T1000 (cell line): ENCODE measurements at regions not wholly inside any gene's neighbourhood (a gene's known extent, or its start where the extent isn't known, plus 50 kb on each side); places are given as distances from the start of the nearest gene placed in this dataset.
A peak's percentile ranks its signal among the peaks of the same experiment; 100 is the strongest.

Experiments used
- DNase-seq: peaks from one replicate; lab custom pipeline; 2025; ENCODE audit warnings: mixed read lengths; lab: John Stamatoyannopoulos, UW

DNA sequence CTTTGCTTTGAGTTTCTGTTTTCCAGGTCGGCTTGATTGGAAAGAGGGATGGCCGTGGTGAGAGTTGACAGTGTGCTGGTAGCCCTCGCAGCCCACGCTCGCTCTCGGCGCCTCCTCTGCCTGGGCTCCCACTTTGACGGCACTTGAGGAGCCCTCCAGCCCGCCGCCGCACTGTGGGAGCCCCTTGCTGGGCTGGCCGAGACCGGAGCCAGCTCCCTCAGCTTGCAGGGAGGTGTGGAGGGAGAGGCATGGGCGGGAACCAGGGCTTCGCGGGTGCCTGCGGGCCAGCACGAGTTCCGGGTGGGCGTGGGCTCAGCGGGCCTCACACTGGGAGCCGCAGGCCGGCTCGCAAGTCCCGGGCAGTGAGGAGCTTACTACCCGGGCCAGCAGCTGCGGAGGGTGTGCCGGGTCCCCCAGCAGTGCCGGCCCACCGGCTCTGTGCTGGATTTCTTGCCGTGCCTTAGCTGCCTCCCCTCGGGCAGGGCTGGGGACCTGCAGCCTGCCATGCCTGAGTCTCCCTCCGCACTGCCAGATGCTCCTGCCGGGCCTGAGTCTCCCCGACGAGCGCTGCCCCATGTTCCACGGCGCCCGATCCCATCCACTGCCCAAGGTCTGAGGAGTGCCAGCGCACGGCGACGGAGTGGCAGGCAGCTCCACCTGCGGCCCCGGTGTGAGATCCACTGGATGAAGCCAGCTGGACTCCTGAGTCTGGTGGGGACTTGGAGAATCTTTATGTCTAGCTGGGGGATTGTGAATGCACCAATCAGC, 166.4 kb upstream of the FAT1 start:
- no peak for DNase-seq

DNA sequence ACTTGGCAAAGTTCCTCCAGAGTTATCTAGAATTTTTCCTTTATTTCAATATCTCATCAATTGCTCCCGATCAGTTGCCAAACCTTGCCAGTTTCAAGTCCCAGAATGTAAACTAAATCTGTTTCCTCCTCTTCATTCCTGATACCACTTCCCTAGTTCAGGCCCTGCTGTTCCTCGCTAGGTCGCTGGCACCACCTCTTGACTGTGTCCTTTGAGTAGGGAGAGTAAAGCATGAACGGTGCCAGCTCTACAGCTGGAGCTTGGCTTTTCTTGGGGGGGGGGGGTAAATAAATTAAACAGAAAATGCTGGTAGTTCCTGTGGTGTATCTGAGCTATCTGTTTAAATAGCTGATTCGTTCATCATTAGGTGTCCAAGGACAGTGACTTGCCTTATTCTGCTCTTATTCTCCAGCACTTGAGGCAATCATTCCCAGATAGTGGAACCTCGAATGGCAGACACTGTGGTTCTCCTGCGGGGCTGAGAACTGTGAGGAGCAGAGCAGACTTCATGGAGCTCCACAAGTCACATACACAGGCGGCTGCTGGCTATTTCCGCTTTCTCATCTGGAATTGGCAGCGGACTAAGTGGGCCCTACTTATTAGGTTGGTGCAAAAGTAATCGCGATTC, 168.3 kb upstream of the FAT1 start:
- DNase-seq: no peak

DNA sequence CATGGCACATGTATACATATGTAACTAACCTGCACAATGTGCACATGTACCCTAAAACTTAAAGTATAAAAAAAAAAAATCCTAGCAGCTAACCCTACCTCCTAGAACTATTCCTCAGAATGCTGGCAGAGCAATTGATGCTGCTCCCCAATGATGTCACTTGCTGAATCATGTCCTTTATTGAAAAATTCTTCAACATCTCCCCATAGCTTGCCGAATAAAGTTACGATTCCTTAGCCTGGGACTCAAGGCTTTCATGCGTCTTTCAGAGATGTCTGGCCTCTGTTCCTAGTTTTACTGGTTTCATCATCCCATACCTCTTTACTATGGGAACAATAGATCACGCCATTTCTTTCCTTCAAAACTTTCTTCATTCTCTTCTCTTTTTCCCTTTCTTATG, 174.7 kb upstream of the FAT1 start:
- DNase-seq: no peak

DNA sequence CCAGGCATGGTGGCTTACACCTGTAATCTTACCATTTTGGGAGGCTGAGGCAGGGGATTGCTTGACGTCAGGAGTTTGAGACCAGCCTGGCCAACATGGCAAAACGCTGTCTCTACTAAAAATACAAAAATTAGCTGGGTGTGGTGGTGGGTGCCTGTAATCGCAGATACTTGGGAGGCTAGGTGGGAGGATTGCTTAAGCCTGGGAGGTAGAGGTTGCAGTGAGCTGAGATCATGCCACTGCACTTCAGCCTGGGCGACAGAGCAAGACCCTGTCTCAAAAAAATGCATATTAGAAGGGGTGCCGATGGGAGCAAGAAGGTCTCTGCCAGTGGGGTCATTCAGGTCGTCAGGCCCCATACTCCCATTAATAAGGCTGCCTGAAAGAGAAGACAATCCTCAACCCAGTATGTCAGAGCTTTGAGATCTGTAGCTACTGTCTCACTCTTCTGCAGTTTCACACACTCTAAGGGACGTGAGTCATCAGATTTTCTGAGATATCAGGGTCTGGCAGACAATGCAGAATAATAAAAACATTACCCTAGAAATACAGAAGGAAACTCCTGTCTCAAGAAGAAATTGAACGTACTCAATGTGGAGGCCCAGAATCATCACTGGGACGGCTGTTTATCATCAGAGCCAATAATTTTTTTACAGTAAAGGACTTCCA, 176.7 kb upstream of the FAT1 start:
- DNase-seq: no peak

DNA sequence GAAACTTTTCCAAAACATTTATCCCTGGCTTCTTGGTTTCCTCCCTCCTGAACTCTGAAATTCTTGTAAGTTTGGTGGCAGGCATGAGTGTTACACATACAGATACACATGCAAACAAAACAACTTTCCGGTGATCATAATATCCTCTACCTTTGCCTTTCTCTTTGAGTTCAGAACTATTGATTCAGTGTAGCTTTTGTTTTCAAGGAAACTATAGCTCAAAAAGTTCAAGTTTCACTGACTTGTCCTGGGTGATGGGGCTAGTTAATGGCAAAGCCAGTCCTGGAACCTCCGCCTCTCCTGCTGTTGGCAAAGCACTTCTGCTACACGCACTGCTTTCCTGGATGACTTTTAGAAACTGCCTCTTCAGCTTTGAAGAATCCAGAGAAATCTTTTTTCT, 177.3 kb upstream of the FAT1 start:
- no peak for DNase-seq

DNA sequence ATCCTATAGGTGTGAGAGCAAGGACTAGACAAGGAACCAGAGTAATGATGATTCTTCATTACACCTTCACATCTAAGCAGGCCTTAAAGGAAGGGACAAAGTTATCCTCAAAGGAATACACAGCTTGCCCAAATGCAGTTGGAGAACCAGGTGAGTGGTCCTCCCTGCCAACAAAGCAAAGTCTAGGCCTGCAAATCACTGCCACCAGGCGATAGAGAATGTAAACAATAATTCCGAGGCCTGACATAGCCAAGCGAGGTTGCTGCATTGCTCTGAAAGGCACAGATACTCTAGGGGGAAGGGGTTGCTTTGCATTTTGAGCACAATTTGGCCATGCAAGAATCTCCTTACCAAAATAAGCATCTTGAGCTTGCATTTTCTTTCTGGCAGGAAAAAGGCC, 178.2 kb upstream of the FAT1 start:
- DNase-seq: no peak

DNA sequence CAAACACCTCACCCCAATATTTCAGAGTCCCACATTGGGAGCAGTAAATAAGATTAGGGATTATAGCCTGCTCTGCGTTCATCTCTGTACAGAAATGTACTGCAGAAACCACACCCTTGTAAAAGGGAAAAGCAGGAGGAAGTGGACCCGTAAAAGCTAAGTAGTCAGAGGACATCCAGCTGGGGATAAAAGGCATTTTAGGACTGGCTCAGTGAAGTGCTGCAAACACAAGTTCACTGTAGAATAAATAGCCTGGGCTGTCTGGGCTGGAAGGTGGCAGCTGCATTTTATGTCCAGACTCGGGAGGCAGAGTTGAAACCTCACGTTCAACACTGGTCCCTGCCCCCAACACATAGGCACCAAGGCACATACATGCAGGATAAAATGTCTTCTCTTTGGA, 178.7 kb upstream of the FAT1 start:
- DNase-seq: no peak

DNA sequence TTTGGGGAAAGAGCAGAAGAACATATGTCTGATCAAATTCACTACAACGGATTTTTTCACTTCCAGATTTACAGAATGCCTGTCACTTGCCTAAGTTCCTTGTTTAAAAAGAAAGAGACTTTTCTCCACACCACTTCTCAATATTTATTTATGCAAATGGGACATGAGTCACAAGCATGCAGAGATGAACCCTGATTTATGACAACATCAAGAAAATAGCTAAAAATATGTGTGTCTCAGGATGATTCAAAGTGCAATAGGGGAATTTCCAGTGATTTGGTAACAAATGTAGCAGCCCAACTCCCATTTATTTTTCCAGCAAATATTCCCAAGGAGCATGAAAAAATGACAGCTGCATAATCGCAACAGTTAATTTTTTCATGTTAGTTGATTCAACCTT, 180.4 kb upstream of the FAT1 start:
- no peak for DNase-seq

DNA sequence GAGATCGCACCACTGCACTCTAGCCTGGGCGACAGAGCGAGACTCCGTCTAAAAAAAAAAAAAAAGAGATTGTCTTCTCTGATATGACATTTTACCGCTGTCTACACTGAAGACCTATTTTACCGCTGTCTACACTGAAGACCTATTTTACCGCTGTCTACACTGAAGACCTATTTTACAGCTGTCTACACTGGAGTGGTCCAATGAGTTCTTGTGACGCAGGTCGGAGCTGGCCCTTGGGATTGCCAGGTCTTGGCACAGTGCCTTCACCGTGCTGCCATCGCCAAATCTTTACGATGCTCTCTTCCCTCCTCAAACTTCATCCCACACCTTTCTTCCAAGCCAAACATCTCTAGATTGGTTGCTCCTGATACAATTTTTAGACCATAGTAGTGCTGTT, 183.1 kb upstream of the FAT1 start:
- no peak for DNase-seq

DNA sequence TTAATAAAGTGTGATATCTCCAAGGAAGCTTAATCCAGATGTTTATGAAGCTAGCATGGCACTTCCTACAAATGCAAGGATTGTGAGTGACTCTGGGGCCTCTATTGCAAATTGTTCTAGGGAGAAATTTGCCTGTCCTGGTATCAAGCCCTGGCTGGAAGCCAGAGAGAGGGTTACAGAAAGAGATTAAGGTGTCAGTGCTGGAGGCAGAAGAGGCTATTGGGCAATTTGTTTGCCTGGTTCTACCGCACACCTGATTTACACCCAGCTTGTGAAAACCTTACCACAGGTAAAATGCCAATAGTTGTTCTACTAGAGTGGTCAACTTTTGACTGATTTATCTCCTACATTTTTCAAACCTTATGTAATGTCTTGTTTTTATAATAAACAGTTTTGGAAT, 186.7 kb upstream of the FAT1 start:
- no peak for DNase-seq

DNA sequence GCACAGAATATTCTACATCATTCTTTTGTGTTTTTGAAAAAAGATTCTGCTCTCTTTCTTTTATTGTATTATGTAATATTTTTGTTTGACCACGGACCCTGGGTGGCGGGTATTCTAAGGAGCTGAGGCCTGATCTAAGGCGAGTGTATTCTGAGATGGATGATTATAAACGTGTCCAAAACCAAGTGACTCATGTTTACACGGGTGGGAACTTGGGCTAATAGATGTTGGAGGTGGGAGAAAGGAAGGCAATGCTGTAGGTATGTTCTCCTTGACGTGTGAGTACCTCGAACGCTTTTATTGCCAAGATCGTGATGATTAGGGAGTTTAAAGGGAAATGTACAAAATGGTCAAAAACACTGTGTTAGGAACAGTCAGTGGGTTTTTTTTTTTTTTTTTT, 188.9 kb upstream of the FAT1 start:
- DNase-seq: no peak

DNA sequence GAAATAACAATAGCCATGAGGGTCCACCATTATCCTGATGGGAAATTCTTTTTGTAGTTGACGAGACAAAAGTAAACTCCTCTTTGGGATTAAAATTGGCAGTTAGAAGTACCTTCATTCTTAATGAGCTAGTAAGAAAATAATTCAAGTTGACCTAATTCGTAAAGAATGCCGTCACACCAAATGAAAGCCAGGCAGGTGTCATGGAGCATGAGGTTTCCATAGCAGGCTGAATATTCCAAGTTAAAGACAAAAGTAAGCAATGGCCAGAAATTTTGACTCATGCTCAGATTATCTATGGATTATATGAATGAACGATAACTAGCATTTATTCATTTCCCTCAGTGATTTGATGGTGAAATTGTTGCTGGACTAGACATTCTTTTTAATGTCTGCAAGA, 192.2 kb upstream of the FAT1 start:
- DNase-seq: no peak

DNA sequence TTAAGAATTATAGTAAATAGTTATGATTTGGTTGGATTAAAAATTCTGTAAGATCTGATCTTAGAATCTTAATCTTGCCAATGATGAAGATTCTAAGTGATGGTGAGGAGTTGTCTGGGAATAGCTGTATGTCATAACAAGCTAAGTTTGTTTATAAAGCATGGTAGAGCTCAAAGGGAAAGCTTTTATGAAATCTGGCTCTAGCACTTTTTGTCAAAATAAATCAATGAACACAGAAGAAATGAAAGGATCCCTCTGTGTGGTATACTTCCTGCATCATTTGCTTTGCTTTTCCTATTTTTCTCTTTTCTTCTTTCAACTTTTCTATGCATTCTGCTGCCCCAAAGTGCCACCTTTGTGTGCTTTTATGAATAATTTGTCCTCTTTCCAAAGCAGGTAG, 193.5 kb upstream of the FAT1 start:
- no peak for DNase-seq

DNA sequence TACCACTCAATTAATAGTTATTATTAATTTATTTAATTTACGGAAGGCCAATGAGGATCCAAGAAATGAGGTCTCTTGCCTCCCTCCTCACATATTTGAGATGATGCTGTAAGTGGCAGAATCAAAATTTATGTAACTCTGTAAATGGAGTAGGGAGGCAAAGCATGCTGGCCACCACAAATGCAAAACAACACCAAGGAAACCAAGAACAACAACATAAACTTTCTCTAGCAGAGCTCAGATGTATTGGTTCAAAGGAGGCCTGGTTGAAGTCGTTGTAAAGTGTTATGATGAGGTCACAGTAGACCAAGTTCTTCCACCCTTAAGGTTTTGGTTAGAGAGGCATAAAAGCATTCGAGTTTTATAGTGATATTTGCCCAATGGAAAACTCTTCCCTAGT, 194.8 kb upstream of the FAT1 start:
- no peak for DNase-seq

DNA sequence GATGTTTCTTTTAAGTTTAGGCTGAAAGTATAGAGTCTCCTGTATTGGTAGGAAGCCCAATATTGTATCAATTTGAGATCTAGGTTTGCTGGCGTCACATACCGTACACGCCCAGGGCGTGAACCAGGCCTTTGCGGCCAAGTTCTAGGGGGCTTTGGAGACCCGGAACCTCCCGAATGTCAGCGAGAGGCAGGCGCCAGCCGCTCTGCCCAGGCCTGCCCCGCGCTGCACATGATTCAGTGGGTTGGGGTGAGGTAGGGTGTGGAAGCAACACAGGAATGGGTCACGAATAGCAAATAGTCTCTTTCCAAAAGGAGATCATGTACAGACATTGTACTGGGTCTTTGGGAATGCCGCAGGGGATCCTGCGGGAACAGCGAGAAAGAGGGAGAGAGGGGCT, 195.7 kb upstream of the FAT1 start:
- DNase-seq: no peak

DNA sequence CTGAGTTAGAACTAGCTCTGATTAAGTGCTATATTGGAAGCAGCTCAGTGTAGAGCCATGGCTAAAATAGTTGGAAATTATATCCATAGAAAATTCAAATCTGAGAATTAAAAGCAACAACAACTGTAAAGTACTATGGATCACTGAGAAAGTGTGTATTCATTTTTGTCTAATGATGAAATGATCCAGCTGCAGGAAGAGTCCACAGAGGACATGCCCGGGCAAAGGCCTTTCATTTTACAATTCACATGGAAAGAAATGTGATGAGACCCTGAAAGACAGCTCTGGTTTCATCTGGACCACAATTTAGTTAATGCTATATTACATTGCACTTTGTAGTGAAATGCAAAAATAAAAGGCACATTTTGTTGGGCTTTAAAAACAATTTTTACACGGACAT, 196.8 kb upstream of the FAT1 start:
- no peak for DNase-seq

DNA sequence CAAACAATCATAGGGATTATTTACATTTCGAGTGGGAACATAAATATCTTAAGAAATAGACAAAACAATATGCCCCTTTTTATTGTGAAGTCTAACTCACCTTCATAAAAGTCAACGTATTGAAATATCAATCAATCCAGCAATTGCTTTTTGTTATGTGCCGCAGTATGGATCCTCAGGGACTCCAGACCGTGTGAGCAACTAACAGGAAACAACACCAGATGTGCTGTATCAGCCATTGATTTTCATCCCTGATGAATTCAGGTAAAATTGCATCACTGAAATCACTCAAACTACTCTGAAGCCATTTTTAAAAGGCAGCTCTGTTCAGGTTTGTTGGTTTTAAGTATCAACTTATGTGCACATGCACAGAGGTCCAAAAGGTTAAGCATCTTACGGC, 197.3 kb upstream of the FAT1 start:
- DNase-seq: no peak

DNA sequence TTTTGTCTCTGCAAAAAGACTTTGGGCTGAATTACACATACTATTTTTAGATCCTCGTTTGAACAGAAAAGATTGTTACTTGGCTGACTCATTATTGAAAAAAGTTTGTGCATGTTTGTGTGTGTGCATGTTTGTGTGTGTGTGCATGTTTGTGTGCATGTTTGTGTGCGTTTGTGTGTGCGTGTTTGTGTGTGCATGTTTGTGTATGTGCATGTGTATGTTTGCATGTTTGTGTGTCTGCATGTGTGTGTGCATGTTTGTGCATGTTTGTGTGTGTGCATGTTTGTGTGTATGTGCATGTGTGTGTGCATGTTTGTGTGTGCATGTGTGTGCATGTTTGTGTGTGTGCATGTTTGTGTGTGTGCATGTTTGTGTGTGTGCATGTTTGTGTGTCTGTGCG, 201.1 kb upstream of the FAT1 start:
- no peak for DNase-seq

DNA sequence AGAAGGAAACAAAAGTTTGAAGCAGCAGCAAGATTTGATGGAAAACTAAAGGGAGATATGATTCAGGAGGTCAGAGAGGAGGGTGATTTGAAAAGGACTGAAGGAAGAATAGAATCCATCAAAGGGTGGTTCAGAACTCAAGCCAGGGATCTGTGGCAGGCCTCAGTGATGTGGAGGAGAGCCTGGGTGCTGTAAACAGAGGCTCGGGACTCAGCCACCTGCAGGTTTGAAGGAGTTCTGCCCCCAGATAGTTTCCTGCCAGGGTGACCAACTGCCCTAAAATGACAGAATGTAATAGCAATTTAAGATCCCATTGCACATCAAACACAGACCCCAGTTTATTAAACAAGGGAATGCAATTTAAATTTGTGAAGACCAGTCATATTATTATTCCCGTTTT, 204.0 kb upstream of the FAT1 start:
- DNase-seq: no peak

DNA sequence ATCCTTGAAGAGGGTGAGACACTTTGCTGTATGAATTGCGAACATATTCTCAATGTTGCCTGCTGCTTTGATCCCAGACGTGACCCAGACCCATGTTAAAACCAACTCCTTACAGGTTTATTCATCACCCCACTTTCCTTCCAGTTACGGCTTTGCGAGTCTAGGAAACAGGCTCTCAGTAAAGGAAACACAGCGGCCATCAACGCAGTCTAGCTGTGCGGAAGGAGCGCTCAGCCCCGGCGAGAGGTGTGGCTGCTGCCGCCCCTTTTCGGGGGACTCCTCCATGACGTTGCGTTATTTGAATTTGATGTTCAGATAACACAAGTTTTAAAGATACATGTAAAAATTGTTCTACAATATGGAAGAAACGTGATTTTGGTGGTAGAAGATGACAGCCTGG, 206.4 kb upstream of the FAT1 start:
- no peak for DNase-seq

DNA sequence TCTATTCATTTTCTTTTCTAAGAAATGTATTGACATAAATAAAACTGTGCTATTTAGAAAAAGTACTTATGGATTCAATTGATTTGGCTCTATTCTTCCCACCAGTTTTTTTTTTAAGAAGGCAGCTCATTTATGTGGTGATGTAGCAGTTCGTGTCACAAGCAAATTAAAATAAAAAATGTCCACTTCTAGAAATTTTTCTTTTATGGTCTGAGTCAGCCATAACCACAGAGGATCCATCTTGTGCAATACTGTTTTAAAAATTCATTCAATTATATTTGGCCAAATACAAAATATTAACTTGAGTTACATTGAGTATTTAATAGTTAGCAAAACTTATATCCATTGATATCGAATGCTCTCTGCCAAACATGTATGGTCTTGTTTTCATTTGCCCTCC, 207.9 kb upstream of the FAT1 start:
- DNase-seq: no peak

DNA sequence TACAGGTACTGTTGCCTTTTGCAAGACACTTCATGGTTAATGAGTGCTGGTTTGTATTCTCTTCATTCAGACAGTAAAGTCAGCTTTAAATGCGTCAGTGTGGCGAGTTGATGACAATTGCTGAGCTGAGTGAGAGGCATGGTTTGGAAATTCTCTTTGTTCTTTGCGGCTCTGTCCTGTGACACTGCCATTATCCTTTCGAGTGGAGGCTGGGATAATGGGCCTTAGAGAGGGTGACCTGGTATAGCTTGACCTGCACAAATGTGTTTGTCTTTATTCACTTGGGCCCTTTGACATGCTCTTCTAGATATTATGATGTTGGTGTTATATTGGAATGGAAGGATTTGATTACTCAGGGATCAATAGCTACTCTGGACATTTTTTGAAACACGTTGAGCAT, 208.5 kb upstream of the FAT1 start:
- no peak for DNase-seq

DNA sequence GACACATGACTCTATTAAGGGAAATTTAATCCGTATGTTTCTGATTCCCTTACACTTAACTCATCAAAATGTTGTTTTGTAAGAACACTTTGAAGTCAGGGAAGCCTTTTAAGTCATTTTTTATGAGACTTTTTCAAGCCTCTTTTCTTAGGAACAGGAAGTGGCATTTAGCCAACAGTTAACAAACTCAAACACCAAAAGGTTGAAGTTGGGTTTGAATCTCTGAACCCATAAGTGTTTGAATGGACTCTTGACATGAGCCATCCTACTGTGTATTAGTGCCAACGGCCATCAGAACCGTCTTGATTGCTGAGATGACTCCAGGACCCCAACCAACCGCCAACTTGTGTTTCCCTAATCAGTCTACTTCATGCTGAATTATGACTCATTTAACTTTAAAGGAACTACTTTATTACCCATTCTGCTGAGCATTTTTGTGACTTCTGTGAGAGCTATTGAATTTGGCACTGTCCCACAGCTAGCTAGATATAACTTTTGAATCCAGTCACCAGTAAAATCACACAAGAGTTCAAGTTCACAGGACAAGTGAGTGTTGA, 209.1 kb upstream of the FAT1 start:
- peak; percentile 12 for DNase-seq
